GM21619 (cell line): ENCODE measurements at regions not wholly inside any gene's neighbourhood (a gene's known extent, or its start where the extent isn't known, plus 50 kb on each side); places are given as distances from the start of the nearest gene placed in this dataset.

Experiments
- ATAC-seq: cut with Tn5 transposase; IDR thresholded peaks from one replicate; pipeline ENCODE4 v1.9.1; 2021; ENCODE audit not compliant: unreplicated experiment

DNA sequence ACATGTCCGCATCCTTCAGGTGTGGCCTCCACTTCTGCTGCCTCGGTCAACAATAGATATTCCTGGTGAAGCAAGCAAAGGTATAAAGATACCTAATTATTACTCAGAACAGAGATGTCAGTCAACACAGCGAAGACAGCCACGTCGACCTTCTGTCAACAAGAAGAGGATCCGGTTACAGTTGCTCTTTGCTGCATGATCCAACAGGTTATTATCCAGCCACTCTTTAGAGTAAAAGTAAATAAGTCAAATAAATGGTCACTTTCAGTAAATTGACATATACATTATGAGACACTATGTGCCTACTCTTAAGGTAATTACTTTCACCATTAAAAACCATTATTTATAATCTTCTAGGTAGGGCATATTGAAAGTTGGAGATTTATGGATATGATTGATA lies 356.8 kb upstream of the ATP11B start:
- no peak for ATAC-seq

DNA sequence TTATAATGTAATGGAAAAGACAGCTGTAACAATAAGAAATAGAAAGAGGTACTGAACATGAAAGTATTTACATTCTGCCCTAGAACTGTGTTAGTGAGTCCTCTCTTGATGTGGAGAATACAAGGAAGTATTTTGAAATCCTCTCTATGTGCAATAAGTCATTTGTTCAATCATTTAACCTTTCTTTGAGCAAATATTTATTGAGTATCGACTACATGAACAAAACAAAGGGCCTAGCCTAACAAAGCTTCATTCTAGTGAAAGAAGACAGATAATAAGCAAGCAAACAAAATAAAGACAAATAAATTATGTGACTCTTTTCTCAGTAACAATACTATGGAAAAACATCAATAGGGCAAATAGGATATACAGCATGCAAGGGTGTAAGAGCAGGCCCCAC lies 354.9 kb upstream of the ATP11B start:
- no peak for ATAC-seq

DNA sequence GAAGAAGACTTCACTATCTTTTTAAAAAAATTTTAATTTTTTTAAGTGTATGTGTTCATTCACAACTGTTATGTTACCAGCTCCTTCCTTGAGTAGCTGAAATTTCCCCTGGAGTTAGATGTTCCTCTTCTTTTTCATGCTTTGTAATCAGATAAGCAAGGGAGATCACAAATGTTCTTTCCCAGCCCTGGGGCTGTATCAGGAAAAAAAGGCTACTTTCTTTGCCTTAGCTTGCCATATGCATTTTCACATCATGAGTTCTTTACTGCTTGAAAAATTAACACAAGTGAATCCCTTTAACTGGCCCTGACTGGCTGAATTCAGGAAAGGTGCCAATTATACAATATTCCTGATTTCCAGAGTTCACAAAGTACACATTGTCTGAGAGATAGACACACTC lies 353.2 kb upstream of the ATP11B start:
- no peak for ATAC-seq

DNA sequence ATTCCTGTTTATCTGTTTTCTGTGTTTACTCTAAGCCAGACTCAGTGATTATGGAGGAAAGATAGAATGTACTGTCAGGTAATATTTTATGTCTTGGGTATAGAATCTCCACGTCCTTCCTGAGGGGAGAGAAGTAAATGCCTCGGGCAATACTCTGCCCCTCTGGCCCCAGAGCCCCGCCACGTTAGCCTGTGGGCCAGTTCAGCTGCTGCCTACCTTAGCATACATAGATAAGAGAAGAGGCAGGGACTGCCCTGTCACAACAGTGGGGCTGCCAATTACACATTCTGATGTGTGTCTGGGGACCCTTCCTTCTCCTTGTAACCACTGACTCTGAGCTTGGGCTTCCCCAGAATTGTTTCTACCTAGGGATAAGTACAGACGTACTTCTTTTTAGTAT lies 347.7 kb upstream of the ATP11B start:
- ATAC-seq = no peak

DNA sequence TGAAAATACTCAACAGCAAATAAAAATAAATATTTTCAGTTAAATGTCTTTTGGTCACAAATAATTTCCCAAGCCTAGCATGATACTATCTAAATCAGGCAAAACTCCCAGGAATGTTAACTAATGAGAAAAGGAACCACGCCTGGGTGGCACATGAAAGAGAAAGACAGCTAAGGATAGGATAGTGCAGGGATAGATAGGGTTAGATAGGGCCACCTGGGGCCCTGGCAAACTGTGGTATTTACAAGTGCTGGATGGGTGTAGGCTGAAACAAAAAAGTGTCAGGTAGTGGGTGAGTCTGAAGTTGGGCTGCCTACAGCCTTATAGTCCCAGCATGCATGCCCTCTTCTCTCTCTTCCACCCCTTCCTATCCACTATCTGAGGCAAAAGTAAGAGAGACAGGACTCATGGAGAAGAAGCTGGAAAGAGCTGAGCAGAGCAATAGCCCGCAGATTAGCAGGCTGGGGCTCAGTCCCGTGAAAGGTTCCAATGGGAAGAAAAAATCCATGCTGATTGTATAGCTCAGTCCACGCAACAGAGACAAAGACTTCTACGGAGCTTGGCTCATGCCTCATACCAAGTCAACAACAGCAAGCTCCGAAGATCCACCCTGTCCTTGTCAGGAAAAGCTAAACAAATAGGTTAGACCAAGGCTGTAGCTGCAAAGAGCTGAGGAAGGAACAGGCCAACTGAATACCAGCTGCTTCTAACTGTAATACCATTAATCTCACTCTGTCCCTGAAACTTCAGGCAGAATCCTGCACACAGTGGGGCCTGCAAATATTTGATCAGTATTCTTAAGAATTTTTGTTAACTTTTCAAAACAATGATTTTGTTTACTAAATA lies 342.1 kb upstream of the ATP11B start:
- no peak for ATAC-seq

DNA sequence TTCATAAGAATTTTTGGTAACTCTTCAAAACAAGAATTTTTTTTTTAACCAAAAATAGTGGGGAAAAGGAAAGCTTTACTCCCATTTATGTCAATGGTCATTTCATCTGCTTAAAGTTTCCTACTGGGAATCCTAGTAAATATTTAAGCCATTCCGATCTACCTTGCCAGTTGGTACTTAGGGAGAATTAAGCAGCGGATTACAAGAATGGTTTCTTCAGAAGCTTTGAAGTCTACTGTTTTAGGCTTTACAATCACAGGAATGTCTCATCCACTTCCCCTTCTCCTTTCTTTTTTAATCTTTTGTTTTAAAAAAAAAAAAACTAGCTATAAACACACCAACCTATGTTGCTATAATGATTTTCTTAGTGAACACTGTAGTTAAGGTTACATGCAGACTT lies 341.4 kb upstream of the ATP11B start:
- no peak for ATAC-seq

DNA sequence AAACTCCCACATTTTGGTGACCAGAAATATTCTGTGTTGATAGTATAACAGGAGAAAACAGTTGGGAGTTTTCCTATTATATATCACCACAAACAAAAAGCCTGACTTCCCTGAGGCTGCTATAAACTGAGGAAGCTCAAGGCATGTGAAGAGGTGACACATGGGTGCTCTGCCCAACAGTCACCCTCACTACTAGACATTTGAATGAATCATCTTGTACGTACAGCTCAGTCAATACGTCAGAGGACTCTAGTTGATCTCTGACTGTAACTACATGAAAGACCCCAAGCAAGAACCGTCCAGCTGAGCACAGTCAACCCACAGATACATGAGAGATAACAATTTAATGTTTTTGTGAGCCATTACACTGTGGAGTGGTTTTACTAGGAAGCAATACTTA lies 338.3 kb upstream of the ATP11B start:
- no peak for ATAC-seq

DNA sequence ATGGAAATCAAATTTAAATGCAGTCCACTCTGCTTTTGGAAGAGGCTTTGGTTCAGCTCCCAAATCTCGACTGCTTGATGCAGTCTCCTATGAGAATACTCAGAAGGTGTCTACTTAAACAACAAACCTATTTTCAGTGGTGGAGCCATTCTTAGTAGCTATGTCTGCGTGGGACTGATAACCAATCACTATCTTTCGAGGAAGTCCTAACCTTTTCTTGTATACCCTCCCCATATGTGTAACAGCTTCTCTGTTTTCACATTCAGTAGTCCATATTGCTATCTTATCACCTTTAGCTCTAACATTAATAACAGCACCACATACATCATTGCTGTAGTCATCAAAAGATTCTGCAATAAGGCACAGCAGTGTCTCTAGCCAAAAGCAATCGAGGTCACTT lies 333.0 kb upstream of the ATP11B start:
- no peak for ATAC-seq

DNA sequence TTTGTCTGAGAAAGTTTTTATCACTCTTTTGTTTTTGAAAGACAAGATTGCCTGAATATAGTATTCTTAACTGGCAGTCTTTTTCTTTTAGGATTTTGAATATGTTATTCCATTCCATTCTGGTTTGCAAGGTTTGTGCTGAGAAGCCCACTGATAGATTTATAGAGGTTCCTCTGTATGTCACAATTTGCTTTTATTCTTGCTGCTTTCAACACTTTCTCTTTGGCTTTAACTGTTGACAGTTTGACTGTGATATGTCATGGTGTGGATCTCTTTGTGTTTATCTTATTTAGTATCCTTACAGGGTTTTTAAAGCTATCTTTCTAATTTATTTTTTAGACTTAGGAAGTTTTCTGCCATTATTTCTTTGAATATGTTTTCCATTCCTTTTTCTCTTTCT lies 331.2 kb upstream of the ATP11B start:
- no peak for ATAC-seq

DNA sequence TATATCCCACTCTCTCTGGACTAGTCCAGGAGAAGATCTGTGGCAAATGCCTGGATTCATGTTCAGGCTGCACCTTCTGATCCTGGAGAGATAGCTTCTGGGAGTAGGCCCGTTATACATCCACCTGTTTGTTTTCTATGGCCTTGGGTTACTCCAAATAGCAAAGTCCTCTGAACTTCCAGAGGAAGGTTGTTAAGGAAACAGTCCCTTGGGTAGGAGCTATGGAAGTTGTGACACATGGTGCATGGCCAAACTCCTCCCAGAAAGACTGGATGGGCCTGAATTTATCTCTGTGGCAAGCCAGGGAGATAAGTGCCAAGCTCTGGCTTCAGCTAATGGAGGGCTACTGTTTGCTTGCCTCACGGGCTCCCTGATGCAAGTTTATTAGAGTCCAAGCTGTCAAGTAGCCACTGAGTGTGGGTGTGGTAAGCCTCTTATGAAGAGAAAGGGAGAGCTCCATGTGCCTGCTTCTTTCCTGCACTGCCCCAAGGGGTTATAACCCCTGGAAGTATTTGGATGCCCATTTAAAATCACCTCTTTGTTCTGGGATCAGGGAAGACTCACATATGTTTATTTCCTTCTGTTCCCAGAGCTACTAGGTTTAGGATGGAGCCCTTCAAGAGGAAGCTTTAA lies 328.7 kb upstream of the ATP11B start:
- ATAC-seq = no peak

DNA sequence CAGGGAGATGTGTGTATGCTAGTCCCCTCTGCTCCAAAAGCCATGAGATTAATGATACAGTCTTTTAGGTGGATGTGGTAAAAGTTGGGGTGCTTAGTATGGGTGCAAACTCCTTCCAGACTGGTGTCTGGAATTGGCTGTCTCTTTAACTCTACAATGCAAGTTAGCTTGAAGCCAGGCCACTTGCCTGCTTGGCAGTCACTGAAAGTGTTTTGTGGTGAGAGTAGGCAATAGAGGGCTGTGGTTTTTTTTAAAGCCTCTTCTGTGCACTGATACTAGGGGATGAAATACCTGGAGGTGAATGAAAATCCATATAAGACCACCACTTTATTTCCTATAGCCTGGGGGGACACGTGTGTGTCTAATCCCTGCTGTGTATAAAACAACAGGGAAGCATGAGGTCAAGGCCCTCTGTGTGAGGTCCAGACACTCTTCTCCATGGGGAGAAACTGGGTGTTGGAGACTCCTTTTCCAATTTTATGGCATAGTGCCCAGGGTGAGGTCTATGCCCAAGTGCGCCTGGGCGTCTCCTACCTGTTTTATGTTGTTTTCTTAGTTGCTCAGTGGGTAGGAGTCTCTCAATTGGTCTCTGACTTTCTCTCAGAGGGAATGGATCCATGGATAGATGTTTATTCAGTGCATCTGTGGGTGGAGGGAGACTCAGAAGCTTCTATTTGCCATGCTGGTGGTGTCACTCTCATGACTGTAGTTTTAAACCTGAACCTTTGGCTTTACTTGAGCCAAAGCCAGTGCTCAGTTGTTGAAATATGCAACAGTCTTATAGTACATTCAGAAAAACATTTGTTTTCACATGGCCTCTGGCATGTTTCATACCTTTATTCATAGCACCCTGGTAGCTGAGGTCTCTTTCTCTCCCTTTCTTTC lies 327.8 kb upstream of the ATP11B start:
- no peak for ATAC-seq

DNA sequence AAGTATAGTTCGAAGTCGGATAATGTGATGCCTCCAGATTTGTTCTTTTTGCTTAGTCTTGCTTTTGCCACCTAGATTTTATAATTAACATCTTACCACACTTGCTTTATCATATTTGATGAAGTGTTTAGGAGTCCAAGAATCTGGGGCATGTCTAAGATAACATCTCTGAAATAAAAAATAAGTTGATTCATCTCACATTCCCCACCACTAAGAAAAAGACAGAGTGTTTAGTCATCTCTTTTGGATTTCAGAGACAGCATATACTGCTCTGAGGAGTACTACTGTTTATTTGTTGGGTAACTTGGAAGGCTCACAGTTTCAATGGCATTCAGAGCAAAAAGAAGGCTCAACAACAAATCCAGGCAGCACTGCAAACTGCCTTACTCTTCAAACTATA lies 324.2 kb upstream of the ATP11B start:
- no peak for ATAC-seq

DNA sequence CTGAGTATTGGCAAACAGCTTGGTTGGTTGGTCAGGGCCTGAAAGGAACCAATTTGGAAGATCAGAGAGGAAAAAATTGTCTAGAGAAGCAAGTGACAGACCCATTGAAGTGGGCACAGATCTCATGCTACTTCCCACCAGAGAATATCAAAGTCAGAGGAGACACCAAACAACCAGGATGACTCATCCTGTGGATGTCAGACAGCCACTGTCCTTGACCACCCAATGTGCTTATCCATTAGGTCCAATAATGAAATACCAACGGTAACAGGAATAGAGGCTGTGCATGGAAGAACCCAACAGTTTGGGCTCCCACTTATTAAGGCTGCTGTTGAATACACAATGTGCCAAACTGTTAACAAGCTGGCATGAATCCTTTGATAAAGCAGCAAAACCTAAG lies 323.1 kb upstream of the ATP11B start:
- ATAC-seq = no peak

DNA sequence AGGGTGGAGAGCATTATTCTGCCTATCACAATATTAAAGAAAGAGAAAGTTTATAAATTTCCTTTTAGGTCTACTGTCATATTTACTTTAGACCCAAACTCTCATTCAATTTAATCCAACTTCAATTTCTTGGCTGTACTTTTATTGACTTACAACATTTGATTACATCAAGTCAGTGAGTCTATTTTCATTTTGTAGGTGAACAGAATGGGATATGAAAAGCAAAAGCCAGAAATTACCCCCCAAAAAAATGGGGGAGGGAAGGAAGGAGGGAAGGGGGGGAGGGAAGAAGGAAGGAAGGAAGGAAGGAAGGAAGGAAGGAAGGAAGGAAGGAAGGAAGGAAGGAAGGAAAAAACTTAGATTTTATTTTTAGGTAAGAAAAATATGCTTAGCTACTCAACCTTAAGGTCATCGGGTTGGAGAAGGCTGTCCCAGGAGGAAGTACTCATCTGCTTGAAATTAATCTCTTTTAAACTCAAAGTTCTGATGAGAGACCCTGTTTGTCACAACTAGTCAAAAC lies 320.1 kb upstream of the ATP11B start:
- no peak for ATAC-seq

DNA sequence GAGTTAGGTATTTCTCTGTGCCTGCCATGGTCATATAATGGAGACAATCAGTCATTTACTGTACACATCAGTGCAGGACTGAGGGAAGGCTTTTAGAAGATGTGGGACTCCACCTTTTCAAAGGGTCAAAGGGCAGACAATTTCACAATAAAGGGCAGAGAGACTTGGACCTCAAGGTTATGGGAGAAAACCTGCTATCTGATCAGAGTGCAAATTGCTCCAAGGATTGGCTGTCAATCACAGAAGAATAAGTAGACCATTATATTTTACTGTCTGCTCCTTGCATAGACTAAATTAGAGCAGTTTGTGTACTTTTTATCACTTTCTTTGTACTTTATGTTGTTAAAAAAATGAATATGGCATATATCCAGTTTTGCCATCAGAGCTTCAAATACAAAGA lies 314.9 kb upstream of the ATP11B start:
- no peak for ATAC-seq

DNA sequence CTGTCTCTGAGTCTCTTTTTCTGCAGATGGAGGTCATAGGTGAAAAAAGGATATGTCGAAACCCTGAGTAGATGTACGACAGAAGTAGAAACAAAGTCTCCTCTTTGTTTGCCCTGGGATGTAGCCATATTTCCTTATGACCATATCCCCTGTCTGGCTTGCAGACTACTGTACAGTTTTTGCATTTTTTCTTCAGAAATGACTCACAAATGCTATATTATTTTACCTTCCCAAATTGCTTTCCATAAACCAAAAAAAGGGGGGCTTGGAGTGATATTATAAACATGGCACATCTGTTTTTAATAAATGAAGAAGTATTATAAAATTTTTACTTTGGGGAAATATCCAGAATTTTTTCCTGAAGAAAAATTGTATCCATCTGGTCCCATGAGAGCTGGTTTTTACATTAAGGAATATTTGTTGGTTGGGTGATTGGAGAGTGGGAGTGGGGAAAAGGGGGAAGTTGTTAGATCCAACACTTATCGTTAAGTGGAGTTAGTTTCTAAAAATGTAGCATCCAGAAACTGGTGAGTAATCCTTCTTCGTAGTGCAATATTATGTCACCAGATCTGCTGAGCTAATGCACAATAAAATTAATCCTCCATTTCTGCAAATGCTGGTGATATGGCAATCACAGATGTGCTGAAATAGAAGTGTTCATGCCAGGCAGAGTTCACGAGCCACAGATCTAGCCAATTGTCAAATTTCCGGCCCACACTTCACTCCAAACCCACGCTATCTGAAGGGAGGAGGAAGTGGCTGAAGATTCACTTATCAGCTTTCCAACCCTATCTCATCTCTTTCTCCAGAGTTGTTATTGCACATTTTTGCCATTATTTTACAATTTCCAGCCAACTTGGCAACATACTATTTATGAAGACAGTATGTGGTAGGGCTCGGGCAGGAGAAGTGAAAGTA lies 313.6 kb upstream of the ATP11B start:
- no peak for ATAC-seq

DNA sequence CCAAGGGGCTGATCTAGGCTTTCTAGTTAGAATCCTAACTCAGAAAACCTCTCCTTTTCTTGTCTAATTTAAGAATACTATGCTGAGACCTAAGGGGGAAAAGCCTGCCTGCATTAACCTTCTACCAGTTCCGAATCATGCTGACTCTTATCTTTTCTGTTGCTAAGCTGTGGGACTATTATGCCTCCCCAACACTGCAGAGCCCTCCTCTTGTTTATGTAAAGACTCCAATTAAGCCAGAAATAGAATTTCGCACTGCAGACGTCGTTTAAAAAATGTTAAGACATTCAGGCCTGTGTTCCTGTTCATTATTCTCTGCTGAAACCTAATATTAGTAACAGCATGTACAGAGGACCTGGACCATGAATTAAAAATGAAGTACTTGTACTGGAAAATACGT lies 310.6 kb upstream of the ATP11B start:
- ATAC-seq = no peak

DNA sequence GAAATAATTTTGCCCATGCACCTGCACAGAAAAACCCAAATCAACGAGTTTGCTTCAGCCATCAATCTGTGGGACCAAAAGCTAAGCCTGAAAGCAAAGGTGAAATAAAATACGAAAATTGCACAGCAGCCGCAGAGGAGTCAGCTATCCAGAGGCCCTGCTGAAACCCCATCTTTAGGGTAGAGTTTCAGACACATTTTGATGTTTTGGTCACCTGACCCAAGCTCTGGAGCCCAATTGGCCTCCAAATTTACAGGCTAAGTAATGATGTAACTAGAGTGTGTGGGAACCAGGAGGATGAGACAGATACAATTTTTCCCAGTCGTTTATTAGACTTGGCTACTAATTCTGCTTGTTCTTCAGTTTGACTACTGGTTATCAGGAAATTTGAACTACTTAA lies 308.6 kb upstream of the ATP11B start:
- no peak for ATAC-seq

DNA sequence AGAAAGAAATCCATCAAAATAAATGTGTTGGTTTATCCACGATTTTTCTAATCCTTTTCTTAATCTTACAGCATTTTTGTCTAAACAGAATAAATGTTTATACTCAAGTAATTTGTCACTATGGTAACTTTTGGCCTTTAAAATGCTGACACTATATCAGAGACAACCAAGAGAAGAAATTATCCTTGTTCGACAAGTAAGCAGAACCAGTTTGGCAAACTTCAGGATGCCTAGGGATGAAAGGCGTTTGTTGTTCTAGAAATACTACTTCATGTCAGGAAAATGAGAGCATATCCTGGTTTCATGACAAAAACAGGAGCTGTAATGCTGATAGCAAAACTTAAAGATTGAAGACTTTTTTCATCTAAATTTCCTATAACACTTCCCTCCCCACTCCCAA lies 308.0 kb upstream of the ATP11B start:
- no peak for ATAC-seq

DNA sequence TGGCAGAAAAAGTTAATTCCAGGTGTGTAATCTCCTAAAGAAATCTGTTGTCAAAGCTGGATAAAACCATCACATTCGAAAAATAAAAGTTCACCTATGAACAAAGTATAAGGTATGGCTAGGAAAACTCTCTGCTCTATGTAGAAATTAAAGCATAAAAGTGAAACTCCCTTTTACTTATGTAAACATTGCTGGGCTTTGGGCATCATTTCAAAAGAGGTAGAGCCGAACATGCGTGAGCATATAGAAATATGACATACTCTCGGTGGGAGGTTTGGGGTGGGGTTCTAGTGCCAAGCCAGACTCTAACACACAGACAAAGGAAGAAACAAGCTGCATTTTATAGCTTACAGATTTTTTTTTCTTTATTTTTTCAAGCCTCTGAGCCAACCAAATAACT lies 306.8 kb upstream of the ATP11B start:
- ATAC-seq = no peak

DNA sequence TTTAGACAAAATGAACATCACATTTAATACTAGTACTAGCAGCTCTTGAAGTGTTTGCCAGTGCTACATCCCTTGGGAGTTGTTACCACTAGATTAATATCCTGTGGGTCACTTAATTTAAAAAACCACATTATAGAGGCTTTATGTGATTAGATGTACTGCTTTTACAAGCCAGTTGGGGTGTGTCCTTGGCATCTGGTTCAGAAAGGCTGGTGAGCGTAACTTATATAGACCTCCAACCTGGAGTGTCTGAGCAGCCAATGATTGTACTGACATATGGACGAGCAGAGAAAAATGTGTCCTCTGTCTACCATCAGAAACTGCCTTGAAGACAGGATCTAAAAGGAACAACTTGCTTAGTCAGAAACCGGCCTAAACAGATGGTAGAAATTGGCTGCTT lies 306.2 kb upstream of the ATP11B start:
- ATAC-seq = no peak
